Mucosa of descending colon (tissue), 3 donors: ENCODE measurements at regions not wholly inside any gene's neighbourhood (a gene's known extent, or its start where the extent isn't known, plus 50 kb on each side); places are given as distances from the start of the nearest gene placed in this dataset.
A peak's percentile ranks its signal among the peaks of the same experiment; 100 is the strongest.

Experiments used
- ATAC-seq: fragments of 200-7000 bp; cut with Tn5 transposase; one replicate; pipeline ENCODE4 v1.9.1; 2020; ENCODE audit warnings: mild to moderate bottlenecking, moderate library complexity
- DNase-seq, 3 donors: peaks; one replicate each; pipeline ENCODE4 v3.0.0-alpha.2; 2020
- H3K36me3 ChIP-seq: fragments of 200-600 bp; one replicate; pipeline ENCODE4 v1.8.0; 2021; ENCODE audit warnings: low read depth, mild to moderate bottlenecking
- H3K4me1 ChIP-seq: fragments of 200-600 bp; one replicate; pipeline ENCODE4 v1.8.0; 2021; ENCODE audit warnings: low read depth, mild to moderate bottlenecking
- H3K4me3 ChIP-seq: fragments of 200-600 bp; one replicate; pipeline ENCODE4 v1.8.0; 2021; ENCODE audit warnings: mild to moderate bottlenecking
- H3K9me3 ChIP-seq: fragments of 200-600 bp; one replicate; pipeline ENCODE4 v1.8.0; 2021; ENCODE audit warnings: mild to moderate bottlenecking
- intact Hi-C, 2 donors: fragments of 100-400 bp; cut with DNase I in 1 of 2; cut with micrococcal nuclease in 1 of 2; formaldehyde crosslinking; loops; one replicate each; pipeline versions ENCODE4 v1.11.0 to v1.11.1; 2022; cut with DNase I, micrococcal nuclease
- TF ChIP-seq, protein P1 (sequence below): fragments of 200-600 bp; IDR thresholded peaks from one replicate; pipeline ENCODE4 v1.8.0; 2022; ENCODE audit warnings: antibody characterized with exemption, mild to moderate bottlenecking
- donor health status: DM: no; HTN: no; CAD: no; lungs with moderate emphysema.
- donor health status: DM: no; HTN: no; CAD: no.
- donor health status: DM: no; HTN: yes; CAD: no.

- intact Hi-C loops, result no loop called here
- no peak for DNase-seq
- TF ChIP-seq, protein P1, sequence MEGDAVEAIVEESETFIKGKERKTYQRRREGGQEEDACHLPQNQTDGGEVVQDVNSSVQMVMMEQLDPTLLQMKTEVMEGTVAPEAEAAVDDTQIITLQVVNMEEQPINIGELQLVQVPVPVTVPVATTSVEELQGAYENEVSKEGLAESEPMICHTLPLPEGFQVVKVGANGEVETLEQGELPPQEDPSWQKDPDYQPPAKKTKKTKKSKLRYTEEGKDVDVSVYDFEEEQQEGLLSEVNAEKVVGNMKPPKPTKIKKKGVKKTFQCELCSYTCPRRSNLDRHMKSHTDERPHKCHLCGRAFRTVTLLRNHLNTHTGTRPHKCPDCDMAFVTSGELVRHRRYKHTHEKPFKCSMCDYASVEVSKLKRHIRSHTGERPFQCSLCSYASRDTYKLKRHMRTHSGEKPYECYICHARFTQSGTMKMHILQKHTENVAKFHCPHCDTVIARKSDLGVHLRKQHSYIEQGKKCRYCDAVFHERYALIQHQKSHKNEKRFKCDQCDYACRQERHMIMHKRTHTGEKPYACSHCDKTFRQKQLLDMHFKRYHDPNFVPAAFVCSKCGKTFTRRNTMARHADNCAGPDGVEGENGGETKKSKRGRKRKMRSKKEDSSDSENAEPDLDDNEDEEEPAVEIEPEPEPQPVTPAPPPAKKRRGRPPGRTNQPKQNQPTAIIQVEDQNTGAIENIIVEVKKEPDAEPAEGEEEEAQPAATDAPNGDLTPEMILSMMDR, result no peak
Measured at GRCh38 chr10:90591629-90592028, 266.2 kb downstream of the HTR7 start.

DNA sequence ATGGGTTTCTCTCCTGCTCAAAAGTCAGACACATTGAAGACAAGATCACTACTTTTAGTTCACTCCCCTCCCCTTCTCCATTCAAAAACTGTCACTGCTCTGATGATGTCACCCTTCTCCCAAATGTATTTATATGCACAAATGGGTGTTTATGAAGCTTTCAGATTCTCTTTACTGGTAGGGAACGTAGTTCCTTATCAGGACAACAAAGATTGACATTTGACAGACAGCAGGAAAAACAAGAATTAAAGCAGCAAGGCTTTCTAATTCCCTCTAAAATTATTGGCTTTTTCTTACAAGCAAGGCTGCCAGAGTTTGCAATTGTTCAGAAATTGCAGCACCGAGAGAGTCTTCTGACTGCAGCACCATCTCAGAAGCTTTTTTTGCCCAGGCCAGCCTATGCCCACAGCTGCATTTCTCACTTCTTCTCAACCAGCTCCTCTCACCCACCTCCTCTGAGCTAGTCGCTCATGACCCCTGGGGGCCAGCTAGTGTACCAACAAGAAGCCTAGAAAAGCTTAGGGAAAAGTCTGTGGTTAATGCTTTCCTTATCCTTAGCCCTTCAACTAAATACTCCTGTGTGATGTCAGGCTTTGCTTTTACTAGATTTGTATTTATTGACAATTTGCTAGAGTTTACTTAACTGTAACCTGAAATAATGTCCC lies 265.1 kb downstream of the HTR7 start:
- intact Hi-C loops, result no loop called here
- Histone ChIP-seq H3K4me3 (no peak overlapping the region), H3K4me1 (no peaks in the 10 kb centered on the region), H3K36me3 (no peaks in the 10 kb centered on the region), H3K9me3 (no peaks in the 10 kb centered on the region)
- ATAC-seq (no peak), DNase-seq (peak in 2 of 3 donors; percentile 10 to 28)
- TF ChIP-seq, protein P1, result no peak

More at GRCh38 chr10:90591629-90592028, 266.2 kb downstream of the HTR7 start:
- H3K36me3 ChIP-seq, result no peaks in the 10 kb centered on the region
- H3K9me3 ChIP-seq, result no peaks in the 10 kb centered on the region
- H3K4me1 ChIP-seq, result no peaks in the 10 kb centered on the region
- no peak overlapping the region for H3K4me3 ChIP-seq
- no peak for ATAC-seq

DNA sequence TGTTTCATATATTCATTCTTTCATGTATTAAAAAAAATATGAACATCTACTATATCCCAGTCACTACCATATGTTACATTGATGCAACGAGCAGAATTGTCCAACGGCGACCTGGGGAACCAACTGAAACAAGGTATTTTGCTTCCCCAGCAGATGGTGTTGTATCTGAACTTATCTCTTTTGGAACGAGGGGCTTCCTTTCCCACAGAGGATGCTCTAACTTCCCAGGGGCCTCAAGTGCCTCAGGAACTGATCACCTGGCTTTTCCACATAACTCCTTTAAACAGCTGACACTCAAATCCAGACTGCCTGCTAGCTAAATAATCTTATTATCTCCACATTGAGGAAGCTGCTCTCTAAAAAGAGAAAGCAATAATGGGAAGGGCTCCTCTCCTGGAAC lies 259.3 kb downstream of the HTR7 start:
- no peak for DNase-seq
- ATAC-seq, result no peak
- no peaks in the 10 kb centered on the region for H3K9me3 ChIP-seq
- no peaks in the 10 kb centered on the region for H3K4me1 ChIP-seq
- no peaks in the 10 kb centered on the region for H3K36me3 ChIP-seq
- TF ChIP-seq, protein P1, result no peak
- intact Hi-C loops, result no loop called here
- no peak overlapping the region for H3K4me3 ChIP-seq

DNA sequence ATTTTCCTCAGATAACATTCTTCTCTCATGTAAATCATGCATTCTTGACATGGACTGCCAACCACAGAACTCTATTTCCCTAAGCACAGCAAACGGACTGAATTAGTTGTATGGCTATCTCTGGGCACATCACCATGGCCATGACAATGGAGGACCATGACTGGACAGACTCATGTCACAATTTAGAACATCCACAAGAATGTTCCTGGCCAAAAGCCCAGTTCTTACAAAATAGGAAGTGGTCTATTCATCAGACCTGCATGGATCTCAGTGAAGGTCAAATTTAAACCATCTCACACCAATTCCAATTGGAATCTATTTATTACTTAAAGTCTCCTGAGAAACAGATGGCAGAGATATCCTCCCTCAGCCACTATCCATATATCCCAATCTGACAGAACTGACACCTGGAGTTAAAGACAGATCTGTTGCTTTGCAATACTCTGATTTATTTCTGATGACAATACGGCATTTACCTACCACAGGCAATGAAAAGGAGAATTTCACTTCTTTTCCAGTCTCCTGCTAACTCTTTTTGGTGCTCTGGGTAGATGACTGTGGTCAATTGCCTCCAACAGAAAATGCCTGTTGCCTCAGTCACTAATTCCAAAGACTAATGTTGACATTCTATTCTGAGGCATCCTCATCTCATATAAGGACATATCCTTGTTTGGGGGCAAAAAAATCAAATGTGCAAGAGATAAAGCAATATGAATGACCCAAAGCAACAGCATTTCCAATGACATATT lies 254.8 kb downstream of the HTR7 start:
- TF ChIP-seq, protein P1, result no peak
- no peak for ATAC-seq
- no peak for DNase-seq

DNA sequence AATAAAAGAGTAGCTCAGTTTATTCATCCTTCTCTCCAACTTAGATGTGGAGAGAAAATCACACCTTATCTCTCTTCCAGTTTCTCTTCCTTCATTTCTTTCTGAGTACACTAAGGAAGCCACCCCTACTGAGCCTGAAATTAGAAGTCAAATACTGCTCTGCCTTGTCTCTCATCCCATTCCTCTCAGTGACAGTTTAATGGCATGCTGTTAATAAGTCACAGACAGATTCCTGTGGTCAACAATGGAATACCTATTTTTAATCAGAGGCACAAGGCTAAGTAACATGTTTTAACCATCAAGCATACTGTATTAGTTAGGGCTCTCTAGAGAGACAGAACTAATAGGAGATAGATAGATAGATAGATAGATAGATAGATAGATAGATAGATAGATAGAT lies 253.2 kb downstream of the HTR7 start:
- TF ChIP-seq, protein P1, result no peak
- Histone ChIP-seq H3K36me3 (no peaks in the 10 kb centered on the region), H3K9me3 (no peaks in the 10 kb centered on the region), H3K4me1 (no peaks in the 10 kb centered on the region), H3K4me3 (no peak overlapping the region)
- intact Hi-C loops, result no loop called here
- no peak for ATAC-seq
- no peak for DNase-seq

More for the DNA sequence above, 254.8 kb downstream of the HTR7 start:
- H3K36me3 ChIP-seq, result no peaks in the 10 kb centered on the region
- intact Hi-C loops, result no loop called here
- H3K4me1 ChIP-seq, result no peaks in the 10 kb centered on the region
- no peak overlapping the region for H3K4me3 ChIP-seq
- H3K9me3 ChIP-seq, result no peaks in the 10 kb centered on the region
